Lower leg skin (tissue), 4 donors: ENCODE measurements at regions not wholly inside any gene's neighbourhood (a gene's known extent, or its start where the extent isn't known, plus 50 kb on each side); places are given as distances from the start of the nearest gene placed in this dataset.

Source experiments
- DNase-seq, 2 donors: peaks; one replicate each; pipeline ENCODE4 v3.0.0-alpha.2; 2019; ENCODE audit warnings: low spot score in 2 of 2
- H3K4me3 ChIP-seq: fragments of 200-600 bp; sonication (generic); 2 replicates; pipeline ENCODE4 v1.5.1; 2017; ENCODE audit warnings: mild to moderate bottlenecking, low read depth; ENCODE audit not compliant: poor library complexity, severe bottlenecking
- POLR2A ChIP-seq, 2 donors: fragments of 450-650 bp; IDR thresholded peaks; one replicate each; pipeline ENCODE4 v1.6.1; 2016 to 2017; ENCODE audit warnings: antibody characterized with exemption in 2 of 2, mild to moderate bottlenecking in 1 of 2, moderate library complexity in 1 of 2
- WGBS, 2 donors: methylation state at CpG; one replicate each; pipeline ENCODE4 v1.1.5; 2018; 5-methylcytosine and 5-hydroxymethylcytosine counted together
- intact Hi-C: fragments of 100-400 bp; cut with DNase I; formaldehyde crosslinking; loops from one replicate; pipeline ENCODE4 v1.15.0; 2023; ENCODE audit warnings: low total_unique reads
- TF ChIP-seq, protein P1 (sequence below), 3 donors: fragments of 450-650 bp; IDR thresholded peaks; one replicate each; pipeline ENCODE4 v1.5.1; 2016; ENCODE audit warnings: antibody characterized with exemption in 3 of 3, mild to moderate bottlenecking in 3 of 3, moderate library complexity in 2 of 3

DNA sequence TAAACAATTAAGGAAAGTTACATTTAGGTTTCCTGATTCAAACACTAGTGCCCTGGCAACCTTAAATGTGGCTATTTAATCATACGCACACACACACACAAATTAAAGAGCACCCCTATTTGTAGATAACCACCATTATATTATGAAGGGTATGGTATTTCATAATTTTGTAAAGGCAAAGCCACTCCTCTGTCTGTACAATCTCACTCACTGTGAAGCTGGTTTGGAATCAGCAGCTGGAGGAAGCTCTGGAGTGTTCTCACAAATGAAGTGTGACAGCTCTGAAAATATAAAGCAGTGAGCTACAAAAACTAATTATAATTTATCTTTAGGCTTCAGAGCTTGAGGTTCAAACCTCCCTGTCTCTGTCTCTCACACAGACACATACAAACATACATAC lies 57.9 kb upstream of the KCNJ16 start:
- H3K4me3 ChIP-seq: no peak overlapping the region
- TF ChIP-seq, protein P1, sequence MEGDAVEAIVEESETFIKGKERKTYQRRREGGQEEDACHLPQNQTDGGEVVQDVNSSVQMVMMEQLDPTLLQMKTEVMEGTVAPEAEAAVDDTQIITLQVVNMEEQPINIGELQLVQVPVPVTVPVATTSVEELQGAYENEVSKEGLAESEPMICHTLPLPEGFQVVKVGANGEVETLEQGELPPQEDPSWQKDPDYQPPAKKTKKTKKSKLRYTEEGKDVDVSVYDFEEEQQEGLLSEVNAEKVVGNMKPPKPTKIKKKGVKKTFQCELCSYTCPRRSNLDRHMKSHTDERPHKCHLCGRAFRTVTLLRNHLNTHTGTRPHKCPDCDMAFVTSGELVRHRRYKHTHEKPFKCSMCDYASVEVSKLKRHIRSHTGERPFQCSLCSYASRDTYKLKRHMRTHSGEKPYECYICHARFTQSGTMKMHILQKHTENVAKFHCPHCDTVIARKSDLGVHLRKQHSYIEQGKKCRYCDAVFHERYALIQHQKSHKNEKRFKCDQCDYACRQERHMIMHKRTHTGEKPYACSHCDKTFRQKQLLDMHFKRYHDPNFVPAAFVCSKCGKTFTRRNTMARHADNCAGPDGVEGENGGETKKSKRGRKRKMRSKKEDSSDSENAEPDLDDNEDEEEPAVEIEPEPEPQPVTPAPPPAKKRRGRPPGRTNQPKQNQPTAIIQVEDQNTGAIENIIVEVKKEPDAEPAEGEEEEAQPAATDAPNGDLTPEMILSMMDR (IDR thresholded peaks at IDR 0.05): no peak
- no peak for TF ChIP-seq POLR2A (IDR thresholded peaks at IDR 0.05)
- intact Hi-C loops: no loop called here
- DNase-seq: no peak
- WGBS, 2 donors: 92 to 93% methylated on average over 1 of the region's 1 CpG

DNA sequence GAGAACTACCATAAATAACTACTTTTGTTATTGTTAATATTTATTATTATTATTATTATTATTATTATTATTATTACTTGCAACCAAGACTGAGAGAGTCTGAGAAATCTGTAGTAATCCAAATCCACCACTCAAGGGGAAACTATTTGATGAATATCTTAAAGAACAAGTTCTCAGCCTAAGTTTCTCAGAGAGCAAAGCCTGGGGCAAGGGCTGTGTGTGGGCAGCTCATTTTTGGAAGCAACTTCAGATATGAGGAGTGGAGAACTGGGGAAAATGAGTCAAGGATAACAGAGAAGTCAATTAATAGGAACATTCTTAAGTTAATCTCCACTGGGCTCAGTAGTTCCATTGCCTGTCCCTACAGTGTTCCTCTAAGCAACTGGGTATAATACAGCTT lies 57.1 kb upstream of the KCNJ16 start:
- no peak for DNase-seq
- intact Hi-C loops: no loop called here
- TF ChIP-seq POLR2A (IDR thresholded peaks at IDR 0.05): no peak
- TF ChIP-seq, protein P1 (IDR thresholded peaks at IDR 0.05): no peak
- H3K4me3 ChIP-seq: no peak overlapping the region

- 28 to 39% methylated on average over 5 of the region's 5 CpGs for WGBS, 2 donors
- intact Hi-C loops: no loop called here
- no peak for DNase-seq
Measured at GRCh38 chr17:70021726-70022125, 53.3 kb upstream of the KCNJ16 start.

GRCh38 chr17:70022175-70022574 lies 52.9 kb upstream of the KCNJ16 start:
- DNase-seq: no peak
- TF ChIP-seq, protein P1 (IDR thresholded peaks at IDR 0.05): no peak
- no peak for TF ChIP-seq POLR2A (IDR thresholded peaks at IDR 0.05)

More at GRCh38 chr17:70021726-70022125, 53.3 kb upstream of the KCNJ16 start:
- no peak overlapping the region for H3K4me3 ChIP-seq
- TF ChIP-seq, protein P1 (IDR thresholded peaks at IDR 0.05): no peak
- no peak for TF ChIP-seq POLR2A (IDR thresholded peaks at IDR 0.05)

GRCh38 chr17:70024253-70024652 lies 50.8 kb upstream of the KCNJ16 start:
- DNase-seq: no peak
- WGBS, 2 donors: 87 to 92% methylated on average over 1 of the region's 1 CpG
- intact Hi-C loops: no loop called here
- H3K4me3 ChIP-seq: no peak overlapping the region
- TF ChIP-seq, protein P1 (IDR thresholded peaks at IDR 0.05): no peak
- TF ChIP-seq POLR2A (IDR thresholded peaks at IDR 0.05): no peak

More at GRCh38 chr17:70022175-70022574, 52.9 kb upstream of the KCNJ16 start:
- 20 to 28% methylated on average over 3 of the region's 3 CpGs for WGBS, 2 donors
- no peak overlapping the region for H3K4me3 ChIP-seq
- intact Hi-C loops: no loop called here
